GM12873 (cell line): ENCODE measurements at regions not wholly inside any gene's neighbourhood (a gene's known extent, or its start where the extent isn't known, plus 50 kb on each side); places are given as distances from the start of the nearest gene placed in this dataset.

Source experiments
- CTCF ChIP-seq: IDR thresholded peaks from 2 replicates; pipeline ENCODE4 v1.5.1; 2012; ENCODE audit warnings: low read depth, mild to moderate bottlenecking, moderate library complexity, low read length, control low read depth; ENCODE audit not compliant: insufficient read depth; ENCODE audit errors: missing control alignments

GRCh38 chr7:112678626-112679025, 111.6 kb downstream of the TMEM168 start:
- TF ChIP-seq CTCF = no peak

- TF ChIP-seq CTCF = no peak
Observed at GRCh38 chr7:112692333-112692732, 97.9 kb downstream of the TMEM168 start.

- TF ChIP-seq CTCF = no peak
Observed at GRCh38 chr7:112699725-112700513, 90.3 kb downstream of the TMEM168 start.

GRCh38 chr7:112701456-112701855, 88.7 kb downstream of the TMEM168 start:
- no peak for TF ChIP-seq CTCF

- TF ChIP-seq CTCF = no peak
Observed at GRCh38 chr7:112707655-112708054, 82.5 kb downstream of the TMEM168 start.

- no peak for TF ChIP-seq CTCF
Observed at GRCh38 chr7:112708236-112708635, 82.0 kb downstream of the TMEM168 start.
